GM21529 (cell line): ENCODE measurements at regions not wholly inside any gene's neighbourhood (a gene's known extent, or its start where the extent isn't known, plus 50 kb on each side); places are given as distances from the start of the nearest gene placed in this dataset.

ENCODE experiments used
- ATAC-seq: cut with Tn5 transposase; IDR thresholded peaks from one replicate; pipeline ENCODE4 v1.9.1; 2021; ENCODE audit not compliant: unreplicated experiment

DNA sequence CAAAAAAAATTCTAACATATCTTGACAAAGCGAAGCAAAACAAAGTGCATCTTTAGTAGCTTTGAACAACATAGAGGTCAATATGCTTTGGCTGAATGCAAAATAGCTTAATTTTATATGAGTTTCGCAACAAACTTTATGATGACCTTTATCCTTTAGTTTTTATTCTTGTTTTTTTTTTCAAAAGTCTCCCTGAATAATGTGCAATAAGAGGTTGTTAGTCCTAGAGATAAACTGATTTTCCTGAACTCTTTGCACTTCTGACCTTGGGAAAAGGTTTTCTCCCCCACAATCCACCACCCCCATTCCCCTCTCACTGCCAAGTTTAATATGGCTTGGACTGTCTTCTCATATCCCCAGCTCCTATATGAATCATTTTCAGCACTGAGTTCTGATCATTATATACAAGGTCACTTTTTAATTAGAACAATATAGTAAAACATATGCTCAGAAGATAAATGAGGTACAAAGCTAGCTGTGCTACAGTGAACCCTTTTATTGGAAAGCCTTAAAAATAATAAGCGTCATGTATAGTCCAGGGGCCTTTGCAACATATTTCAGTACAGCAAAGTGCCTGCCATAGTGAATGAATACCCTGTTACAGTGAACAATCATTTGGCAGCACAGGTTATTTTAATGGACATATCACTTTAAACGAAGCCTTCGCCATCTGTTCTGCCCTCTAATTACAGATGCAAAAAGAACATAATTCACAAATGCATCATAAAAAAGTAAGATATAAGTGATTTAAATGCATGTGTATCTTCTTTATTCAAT is 496.3 kb upstream of the NR2F2 start:
- ATAC-seq: no peak

DNA sequence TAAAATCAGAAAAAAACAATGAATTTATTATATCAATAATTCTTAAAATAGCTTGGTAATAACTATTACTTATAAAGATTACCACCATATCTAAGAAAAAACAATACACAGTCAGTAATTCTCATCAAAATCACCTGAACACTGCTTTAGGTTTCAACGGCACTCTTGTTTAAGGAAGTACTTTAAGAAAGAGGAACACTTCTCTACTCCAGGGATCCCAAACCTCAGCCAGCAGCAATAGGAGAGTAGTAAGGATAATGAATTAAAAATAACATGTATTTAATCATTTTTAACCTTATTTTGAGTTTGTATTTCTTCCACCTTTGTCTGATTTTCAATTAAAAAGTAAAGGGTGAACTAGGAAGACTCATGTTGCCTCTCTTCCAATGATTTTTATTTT is 494.0 kb upstream of the NR2F2 start:
- ATAC-seq: no peak

DNA sequence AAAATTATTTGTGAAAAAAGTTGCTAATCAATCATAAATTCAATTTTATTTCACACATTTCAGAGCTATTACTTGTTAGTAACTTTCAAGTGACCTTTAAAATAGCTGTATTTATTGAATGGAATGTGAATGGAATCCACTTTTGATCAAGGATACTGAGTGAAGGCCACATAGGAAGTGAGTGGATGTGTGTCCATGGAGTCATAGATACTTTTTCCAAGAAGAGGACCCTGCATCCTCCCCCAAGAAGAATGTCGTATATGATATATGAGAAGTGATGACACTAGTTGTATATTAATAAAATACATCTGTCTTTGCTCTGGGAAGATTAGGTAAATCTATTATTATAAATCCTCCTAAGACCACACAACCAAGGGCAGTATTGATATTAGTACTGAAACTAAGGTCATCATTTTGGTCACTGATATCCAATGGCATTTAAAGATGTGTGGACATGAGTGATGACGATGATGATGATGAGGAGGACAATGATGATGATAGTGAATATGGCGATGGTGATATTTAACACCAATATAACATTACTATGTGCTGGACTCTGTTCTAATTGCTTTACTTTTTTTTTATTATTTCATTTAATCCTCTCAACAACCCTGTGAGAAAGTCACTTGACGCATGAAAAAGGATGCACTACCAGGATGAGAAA is 493.0 kb upstream of the NR2F2 start:
- no peak for ATAC-seq

DNA sequence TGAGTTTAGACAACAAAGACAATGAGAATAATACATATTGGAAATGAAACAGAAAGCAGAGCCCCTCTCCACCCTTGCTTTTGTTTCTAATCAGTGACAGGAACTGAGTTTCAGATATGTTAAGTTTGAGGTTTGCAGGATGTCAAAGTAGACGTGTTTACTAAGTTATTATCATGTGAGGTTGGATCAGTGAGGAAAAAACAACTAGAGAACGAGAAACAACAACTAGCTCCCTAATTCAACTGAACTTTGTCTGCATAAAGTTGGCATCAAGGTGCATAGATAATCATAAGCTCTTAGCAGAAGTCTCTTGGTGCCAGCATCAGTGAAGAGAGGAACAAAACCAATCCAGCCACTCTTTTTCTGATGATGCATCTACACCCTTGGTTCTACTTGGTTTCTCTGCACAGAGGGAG is 491.1 kb upstream of the NR2F2 start:
- peak; percentile 68 for ATAC-seq

DNA sequence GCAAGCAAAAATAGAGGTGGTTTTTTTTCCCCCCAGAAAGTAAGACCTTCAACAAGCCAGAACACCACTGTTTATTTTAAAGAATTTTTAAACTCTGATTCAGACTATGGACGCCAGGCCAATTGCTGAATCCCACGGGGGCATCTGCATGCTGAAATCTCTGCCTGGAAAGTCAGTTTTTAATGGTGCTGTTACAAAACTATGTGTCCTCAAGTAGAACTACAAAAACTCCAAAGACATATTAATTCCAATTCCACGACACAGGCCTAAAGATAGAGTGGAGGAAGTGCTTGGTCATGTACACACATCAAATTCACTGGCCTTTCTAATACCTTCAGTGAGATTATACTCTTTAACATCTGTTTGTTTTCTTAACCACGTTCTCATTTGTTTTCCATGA is 490.5 kb upstream of the NR2F2 start:
- no peak for ATAC-seq

DNA sequence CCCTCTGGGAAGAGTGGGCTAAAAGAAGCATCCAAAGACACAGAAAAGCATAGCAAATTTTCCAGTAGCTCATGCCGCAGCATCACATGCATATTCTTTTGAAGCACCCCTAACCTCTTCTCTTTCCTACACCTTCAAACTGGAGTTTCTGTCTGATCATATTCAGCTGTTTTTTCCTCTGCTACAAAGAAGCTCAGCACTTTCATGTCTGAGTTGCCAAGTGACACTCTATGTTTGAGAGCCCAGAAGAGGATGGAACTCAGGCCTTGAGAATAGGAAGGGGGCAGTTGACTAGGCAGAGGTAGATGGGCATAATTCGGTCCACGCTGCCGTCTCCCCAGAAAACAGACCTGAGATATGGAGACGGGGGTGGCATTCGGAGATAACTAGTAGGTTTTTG is 489.6 kb upstream of the NR2F2 start:
- no peak for ATAC-seq

DNA sequence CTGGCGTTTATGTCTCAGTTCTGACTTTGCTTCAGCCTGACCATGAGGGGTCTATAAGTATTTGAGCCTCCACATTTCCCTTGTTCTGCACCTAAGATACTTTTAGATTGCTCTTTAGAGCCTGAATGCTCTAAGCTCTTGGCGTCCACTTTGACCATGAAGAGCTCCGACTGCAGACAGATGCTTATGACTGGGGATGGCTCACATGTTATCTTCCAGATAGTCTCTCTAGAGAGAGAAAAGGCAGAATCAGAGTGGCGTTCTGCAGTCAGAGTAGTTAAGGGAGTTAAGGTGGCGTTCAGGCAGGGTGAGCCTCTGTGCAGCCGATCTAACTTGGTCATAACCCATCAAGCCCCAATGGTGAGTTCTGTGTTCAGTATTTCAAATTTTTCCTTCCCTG is 487.9 kb upstream of the NR2F2 start:
- ATAC-seq: no peak

DNA sequence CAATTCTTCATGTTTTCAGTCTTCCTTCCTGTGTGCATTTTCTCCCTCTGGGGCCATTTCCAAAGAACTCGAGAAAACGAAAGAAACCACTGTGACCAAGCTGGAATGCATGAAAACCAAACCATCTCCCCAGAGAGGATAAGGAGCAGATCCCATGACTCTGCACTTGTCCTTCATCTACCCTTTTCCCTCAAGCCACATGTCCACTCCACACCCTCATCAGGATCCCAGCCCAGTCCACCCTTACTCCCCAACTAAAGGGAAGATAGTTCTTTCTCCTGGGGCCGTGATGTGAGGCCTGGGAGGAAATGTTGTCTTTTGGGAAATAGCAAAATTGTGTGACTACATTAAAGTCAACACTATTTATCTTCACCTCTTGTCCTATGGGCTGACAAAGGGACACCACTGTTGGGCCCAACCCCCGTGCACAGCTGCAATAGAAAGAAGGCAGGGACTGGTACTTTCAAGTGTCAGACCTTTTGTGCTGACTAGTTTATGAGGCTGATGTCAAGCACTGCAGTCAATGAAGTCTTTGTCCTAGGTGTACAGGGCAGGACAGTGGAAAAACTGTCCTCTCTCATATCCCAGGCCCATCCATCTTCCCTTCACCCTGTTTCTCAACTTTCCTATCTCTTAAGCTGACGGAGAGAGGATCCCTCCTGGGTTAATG is 487.1 kb upstream of the NR2F2 start:
- ATAC-seq: no peak

DNA sequence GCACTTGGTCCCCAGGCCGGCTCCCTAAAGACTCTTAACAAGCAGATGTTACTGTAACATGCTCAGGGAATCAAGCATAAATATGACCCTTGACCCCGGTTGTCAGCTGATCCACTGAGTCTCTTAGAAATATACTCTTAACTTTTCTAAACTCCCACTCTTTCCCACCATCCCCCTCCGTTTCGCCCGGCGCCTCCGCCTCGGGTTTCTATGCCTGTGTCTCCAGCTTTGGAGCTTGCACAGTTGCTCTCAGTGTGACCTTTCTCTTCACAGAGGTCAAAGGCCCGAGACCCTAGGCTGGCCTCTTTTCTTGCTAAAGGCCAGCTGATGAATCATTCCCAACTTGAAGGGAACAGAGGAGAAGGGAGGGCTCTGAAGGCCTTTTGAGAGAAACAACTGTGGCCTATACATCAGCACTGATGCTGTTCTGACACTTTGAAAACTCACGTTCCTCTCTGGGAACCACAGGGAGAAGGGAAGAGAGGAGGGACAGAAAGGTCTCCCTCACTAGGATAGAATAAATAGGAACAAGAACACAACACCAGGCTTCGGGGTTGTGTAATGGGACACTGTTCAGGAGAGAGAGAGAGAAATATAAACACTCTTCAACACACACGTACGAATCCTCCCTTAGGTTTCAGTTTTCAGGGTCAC is 484.5 kb upstream of the NR2F2 start:
- no peak for ATAC-seq

DNA sequence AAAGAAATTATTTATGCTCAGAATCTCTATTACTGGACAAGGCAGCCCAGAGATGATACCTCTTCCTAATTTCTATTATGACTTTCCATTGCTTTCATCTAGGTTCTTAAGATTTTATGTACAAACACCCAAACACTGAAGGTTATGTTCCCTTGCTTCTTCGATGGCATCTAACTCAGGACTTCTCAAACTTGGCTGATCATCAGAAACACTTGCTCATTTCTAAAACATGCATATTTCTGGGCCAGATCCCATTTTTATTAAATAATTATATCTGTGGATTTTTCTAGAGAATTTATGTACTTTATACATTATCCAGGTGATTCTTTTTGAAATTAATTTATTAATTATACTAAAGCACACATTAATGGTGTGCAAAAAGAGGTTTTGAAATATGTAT is 482.4 kb upstream of the NR2F2 start:
- ATAC-seq: no peak

DNA sequence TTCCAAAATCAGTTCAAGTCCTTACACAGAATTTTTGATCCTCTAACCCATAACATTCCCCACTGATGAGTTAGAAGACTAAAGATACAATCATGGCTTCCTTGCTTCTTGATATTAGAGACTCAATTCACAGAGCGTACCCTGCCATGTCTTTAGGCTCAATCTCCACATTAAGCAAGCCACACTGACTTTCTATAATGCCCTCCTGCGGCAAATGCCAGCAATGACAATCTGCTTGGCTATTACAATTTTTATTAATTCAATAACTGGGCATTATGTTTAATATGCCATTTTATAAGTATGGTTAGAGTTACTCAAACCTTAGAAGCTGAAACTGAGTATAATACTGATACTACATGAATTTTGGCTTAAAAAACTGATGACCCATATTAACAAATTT is 479.7 kb upstream of the NR2F2 start:
- ATAC-seq: no peak

DNA sequence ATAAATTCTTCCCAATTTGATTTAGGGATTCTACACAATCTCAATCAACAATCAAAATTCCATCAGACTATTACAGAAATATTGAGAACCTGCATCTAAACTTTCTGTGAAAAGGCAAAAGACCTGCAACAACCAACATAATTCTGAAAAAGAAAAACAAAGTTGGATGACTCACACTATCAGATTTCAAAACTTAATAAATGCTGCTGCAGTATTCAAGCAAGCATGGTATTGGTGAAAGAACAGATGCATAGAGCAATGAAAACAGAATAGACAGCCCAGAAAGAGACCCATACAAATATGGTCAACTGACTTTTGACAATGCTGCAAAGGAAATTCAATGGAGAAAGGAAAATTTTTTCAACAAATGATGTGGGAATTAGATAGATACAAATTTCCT is 477.1 kb upstream of the NR2F2 start:
- ATAC-seq: no peak

DNA sequence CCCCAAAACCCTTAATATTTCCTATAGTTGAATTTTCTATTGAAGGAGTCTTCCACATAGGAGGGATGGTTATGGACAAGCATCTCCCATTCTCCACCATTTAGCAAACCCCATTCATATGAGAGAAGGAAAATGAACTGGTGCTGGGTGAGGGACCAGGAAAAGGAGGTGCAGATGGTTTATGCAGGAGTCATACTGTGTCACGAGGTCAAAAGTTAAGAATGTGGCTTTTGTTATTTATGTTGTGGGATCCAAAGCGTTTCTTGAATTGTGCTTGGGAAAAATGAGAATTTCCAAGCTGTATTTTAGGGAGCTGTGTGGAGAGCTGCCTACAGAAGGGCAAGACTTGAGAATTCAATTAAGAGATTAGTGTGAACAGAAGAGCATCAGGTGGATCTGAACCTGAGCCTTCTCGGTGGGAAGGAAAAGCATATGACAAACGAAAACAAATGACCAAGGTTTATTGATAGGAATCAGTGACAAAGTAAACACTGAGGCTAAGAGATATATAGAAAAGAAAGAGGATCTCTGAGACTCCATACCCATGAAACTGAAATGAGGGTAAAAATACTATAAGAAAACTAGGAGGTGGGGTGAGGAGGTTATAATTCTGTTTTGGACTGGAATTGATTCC is 473.3 kb upstream of the NR2F2 start:
- ATAC-seq: no peak

DNA sequence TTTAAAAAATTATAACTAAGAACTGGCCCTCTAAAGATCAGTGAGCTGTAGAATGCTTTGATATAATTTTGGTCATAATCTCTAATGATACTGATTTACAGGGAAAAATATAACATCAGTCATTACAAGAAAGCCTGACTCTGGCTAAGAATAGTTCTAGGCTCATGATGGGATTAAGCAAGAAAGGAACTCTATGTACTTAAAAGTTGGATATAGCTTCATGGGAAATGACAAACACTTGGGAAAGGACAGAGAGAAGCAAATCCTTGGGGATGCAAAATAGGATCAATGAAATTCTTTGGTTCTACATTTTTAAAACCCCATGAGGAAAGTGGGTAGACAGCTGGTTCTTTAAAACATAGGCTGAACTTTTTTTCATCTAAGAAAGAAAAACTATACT is 472.7 kb upstream of the NR2F2 start:
- no peak for ATAC-seq

DNA sequence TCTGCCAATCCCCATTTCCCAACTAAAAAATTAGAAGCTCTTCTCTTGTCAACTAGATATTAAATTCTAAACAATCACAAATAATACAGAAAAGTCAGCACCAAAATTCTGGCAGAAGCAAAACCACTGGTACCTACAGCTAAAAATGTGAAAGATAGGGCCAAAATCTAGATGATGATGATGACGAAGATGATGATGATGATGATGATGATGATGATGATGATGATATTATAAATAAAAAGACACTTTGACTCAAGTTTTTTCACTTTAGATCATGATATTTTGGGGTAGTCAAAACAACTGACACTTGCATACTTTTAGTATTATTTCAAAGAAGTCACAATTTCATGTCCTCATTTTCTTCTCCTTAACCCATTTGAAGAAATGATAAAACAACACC is 470.1 kb upstream of the NR2F2 start:
- ATAC-seq: no peak

DNA sequence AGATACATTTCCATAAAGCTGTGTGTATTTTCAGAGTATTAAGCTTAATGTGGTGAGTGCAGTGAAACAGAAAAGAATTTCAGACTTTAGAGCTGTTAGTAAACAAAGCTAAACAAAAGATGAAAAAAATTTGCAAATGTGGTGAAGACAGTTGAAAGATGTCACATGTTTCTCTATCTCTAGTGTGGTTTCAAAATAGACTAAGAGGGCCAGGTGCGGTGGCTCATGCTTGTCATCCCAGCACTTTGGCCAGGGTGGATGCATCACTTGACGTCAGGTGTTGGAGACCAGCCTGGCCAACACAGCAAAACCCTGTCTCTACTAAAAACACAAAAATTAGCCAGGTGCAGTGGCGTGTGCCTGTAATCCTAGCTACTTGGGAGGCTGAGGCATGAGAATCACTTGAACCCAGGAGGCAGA is 466.0 kb upstream of the NR2F2 start:
- no peak for ATAC-seq

DNA sequence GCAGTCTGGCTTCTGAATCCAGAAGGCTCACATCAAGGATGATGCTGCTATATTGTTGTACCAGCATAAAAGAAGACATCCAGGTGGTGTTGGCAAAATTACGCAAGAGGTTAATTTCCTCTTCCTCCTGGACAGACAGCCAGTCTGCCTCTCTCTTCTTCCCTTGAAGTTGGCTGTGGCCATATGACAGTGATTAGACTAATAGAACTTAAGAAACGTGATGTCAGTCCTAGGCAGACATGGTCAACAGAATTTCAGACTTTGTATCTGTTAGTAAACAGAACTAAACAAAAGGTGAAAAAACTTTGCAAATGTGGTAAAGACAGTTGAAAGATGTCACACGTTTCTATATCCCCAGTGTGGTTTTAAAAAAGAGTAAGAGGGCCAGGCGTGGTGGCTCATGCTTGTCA is 465.2 kb upstream of the NR2F2 start:
- no peak for ATAC-seq

DNA sequence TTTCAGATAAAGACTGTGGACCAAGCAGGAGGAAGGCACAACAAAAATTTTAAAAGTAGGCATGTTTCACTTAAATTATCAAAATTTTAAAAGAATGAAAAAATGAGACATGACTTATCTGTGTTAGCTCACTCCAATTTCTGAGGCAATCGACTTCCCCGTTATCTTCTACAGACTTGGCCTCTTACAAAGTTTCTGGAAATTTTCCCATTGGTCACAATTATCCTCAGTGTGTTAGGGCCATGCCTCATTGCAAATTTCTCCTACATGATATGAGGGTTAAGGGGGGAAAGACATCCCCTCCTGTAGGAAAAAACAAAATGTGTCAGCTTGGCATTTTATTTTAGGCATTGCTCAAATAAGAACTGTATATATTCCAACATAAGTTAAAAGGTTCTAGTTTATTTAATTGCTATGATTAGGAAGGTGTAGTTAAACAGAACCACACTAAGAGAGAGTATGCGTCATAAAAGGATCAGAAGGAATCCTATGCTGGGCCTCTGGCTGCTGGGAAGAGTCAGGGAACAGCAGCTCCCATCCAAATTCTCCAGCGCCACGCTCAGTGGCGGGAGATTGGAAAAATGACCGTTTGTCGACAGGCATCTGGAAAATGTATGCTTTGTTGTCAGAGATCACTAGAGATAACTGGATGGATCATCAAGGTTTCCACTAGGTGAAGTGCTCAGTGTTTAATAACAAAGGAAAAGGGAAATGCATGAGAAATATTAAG is 463.6 kb upstream of the NR2F2 start:
- no peak for ATAC-seq

DNA sequence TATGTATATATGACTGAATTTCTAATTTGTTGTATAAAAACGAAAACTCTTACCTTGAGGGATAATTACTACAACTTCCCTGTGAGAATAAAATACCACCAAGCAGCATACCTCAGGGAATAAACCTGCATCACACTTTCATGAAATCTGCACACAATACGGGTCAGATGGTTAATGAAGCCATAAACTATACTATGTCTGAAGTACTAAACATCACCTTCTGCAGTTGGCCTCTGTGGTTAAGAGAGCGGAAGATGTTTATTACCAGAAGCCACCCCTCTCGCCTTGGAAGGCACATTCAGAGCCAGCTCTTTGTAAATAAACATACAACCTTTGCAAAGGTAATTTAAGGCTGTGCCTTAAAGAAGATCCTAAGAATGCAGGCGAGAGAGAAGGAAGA is 462.1 kb upstream of the NR2F2 start:
- no peak for ATAC-seq

DNA sequence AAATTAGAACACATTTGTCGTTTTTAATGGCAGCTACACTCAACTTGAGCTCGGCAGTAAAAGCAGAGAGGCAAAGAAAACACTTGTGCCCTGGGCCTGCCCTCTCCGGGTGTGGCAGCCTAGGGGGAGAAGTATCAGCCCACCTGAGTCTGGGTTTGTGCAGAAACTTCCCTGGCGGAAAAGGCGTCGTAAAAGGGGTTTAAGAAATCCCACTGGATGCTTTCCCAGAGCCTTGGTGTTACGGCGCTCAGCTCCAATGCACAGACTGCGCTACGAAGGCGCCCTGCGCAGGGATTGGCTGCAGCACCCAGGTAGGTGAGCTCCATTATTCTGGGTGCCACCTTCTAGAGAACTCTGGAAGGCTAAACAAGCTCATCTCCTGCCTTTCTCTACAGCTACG is 461.5 kb upstream of the NR2F2 start:
- ATAC-seq: no peak

DNA sequence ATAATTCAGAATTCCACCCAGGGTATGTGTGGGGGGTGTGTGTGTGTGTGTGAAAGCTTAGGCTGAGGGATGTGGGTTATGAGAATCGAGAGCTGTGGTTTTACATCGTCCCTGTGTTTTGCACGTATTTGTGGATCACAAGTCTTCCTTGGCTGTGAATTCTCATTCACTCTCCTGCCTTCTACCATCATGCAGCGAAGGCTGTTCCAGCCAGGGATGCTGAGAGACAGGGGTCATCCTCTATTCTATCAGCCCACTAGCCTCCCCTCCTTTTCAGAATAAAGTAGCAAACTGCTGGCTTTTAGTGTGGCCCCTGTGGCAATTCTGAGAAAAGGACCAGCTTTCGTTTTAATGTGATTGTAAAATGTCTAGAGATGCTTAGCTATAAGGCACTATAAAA is 460.6 kb upstream of the NR2F2 start:
- no peak for ATAC-seq
